Keratinocyte (primary cell): ENCODE measurements at regions not wholly inside any gene's neighbourhood (a gene's known extent, or its start where the extent isn't known, plus 50 kb on each side); places are given as distances from the start of the nearest gene placed in this dataset.

Experiments used
- CTCF ChIP-seq, 3 experiments: IDR thresholded peaks in 1 of 3; conservative IDR thresholded peaks in 1 of 3; optimal IDR thresholded peaks in 1 of 3; 2 replicates in 2 of 3; 3 replicates in 1 of 3; pipeline versions ENCODE3 to v1.5.1; 2011; ENCODE audit warnings: low read length in 3 of 3, mild to moderate bottlenecking in 3 of 3, moderate library complexity in 2 of 3, control low read depth in 1 of 3, inconsistent platforms in 1 of 3; ENCODE audit not compliant: insufficient read depth in 2 of 3; ENCODE audit errors: extremely low read depth in 1 of 3
- EZH2 ChIP-seq: IDR thresholded peaks from one replicate; pipeline ENCODE4 v1.6.1; 2012; ENCODE audit warnings: inconsistent platforms, mild to moderate bottlenecking, low read length, moderate library complexity

GRCh38 chr2:155442755-155443372 is 744.4 kb downstream of the KCNJ3 start:
- TF ChIP-seq CTCF (optimal IDR thresholded peaks at IDR 0.05 in 1 of 3, IDR thresholded peaks at IDR 0.05 in 1 of 3, conservative IDR thresholded peaks at IDR 0.05 in 1 of 3; ENCODE audit: extremely low read depth in 1 of 3, insufficient read depth in 2 of 3, low read length in 3 of 3) (no peak), EZH2 (no peak)
